Endothelial cell of umbilical vein (primary cell): ENCODE measurements at regions not wholly inside any gene's neighbourhood (a gene's known extent, or its start where the extent isn't known, plus 50 kb on each side); places are given as distances from the start of the nearest gene placed in this dataset.

ENCODE experiments used
- BruUV-seq: library from RNA; stranded (reverse); fragments of 400-500 nt; replicated peaks from 2 replicates; lab custom pipeline; 2021; lab: Mats Ljungman, UMichigan
- CTCF ChIA-PET: fragments of 300-600, 350-600 bp; sonication (Branson Sonifier 250); formaldehyde crosslinking; loops from one replicate; lab custom pipeline; 2021; ENCODE audit warnings: antibody characterized with exemption, inconsistent platforms; lab: Charles Lee
- POLR2A ChIA-PET: fragments of 300-600, 350-600 bp; sonication (Branson Sonifier 250); formaldehyde crosslinking; loops from one replicate; lab custom pipeline; 2021; ENCODE audit warnings: antibody characterized with exemption, inconsistent platforms; lab: Charles Lee
- DNase-seq: peaks from one replicate; pipeline ENCODE4 v3.0.0-alpha.2; 2011; ENCODE audit warnings: low read depth, low spot score
- FAIRE-seq: peaks from 2 replicates; lab custom pipeline; 2011; peaks lifted over from hg19 to GRCh38; lab: Jason Lieb, UNC
- H2AFZ ChIP-seq: 2 replicates; pipeline ENCODE4 v1.6.0; 2012; ENCODE audit warnings: low read depth, low read length, control low read depth, inconsistent platforms
- H3K27ac ChIP-seq: 2 replicates; pipeline ENCODE4 v1.5.1; 2011; ENCODE audit warnings: low read depth, mild to moderate bottlenecking, control low read depth, low read length, moderate library complexity; ENCODE audit not compliant: insufficient read depth
- H3K27me3 ChIP-seq, 2 experiments: 2 replicates each; pipeline versions ENCODE4 v1.6.0 to v1.6.1; 2011; ENCODE audit warnings: low read length in 2 of 2, mixed read lengths in 1 of 2; ENCODE audit not compliant: control insufficient read depth in 2 of 2, insufficient read depth in 2 of 2
- H3K36me3 ChIP-seq, 2 experiments: 2 replicates in 1 of 2; 3 replicates in 1 of 2; pipeline ENCODE4 v1.5.1; 2011; ENCODE audit warnings: low read length in 2 of 2, mild to moderate bottlenecking in 1 of 2, moderate library complexity in 1 of 2; ENCODE audit not compliant: control insufficient read depth in 2 of 2, insufficient read depth in 2 of 2; ENCODE audit errors: extremely low read depth in 1 of 2
- H3K4me1 ChIP-seq: 3 replicates; pipeline ENCODE4 v1.5.1; 2011; ENCODE audit warnings: mild to moderate bottlenecking, low read length; ENCODE audit not compliant: control insufficient read depth, insufficient read depth; ENCODE audit errors: extremely low read depth
- H3K4me2 ChIP-seq: 2 replicates; pipeline ENCODE4 v1.6.1; 2011; ENCODE audit warnings: low read length, control low read depth, mixed read lengths; ENCODE audit not compliant: insufficient read depth
- H3K4me3 ChIP-seq, 3 experiments: fragments of 200-600 bp in 1 of 3; sonication (generic), shearing (Covaris generic) in 1 of 3; replicated peaks in 1 of 3; 2 replicates each; pipeline ENCODE4 v1.5.1; 2011 to 2016; ENCODE audit warnings: control low read depth in 3 of 3, low read length in 3 of 3, mild to moderate bottlenecking in 2 of 3, inconsistent platforms in 1 of 3, low read depth in 1 of 3, moderate library complexity in 1 of 3; ENCODE audit not compliant: insufficient read depth in 1 of 3
- H3K79me2 ChIP-seq: 2 replicates; pipeline ENCODE4 v1.6.0; 2012; ENCODE audit warnings: low read length, inconsistent platforms; ENCODE audit not compliant: control insufficient read depth, insufficient read depth
- H3K9ac ChIP-seq: replicated peaks from 2 replicates; pipeline ENCODE3; 2011; ENCODE audit warnings: low read length, control low read depth; ENCODE audit not compliant: insufficient read depth; ENCODE audit errors: extremely low read depth
- H3K9me1 ChIP-seq: replicated peaks from 3 replicates; pipeline ENCODE4 v1.6.0; 2011; ENCODE audit warnings: mild to moderate bottlenecking, low read length; ENCODE audit not compliant: control insufficient read depth, insufficient read depth; ENCODE audit errors: extremely low read depth
- H3K9me3 ChIP-seq: replicated peaks from 2 replicates; pipeline ENCODE4 v1.5.1; 2012; ENCODE audit warnings: low read length, inconsistent platforms; ENCODE audit not compliant: control insufficient read depth, insufficient read depth
- H4K20me1 ChIP-seq: replicated peaks from 2 replicates; pipeline ENCODE3; 2011; ENCODE audit warnings: mild to moderate bottlenecking, low read length; ENCODE audit not compliant: control insufficient read depth, insufficient read depth; ENCODE audit errors: extremely low read depth
- EZH2 ChIP-seq: IDR thresholded peaks from 2 replicates; pipeline ENCODE4 v1.6.1; 2012; ENCODE audit warnings: borderline replicate concordance, low read depth, mild to moderate bottlenecking, moderate library complexity, low read length, inconsistent platforms; ENCODE audit not compliant: severe bottlenecking
- FOS ChIP-seq: IDR thresholded peaks from 2 replicates; pipeline ENCODE4 v1.6.1; 2011; ENCODE audit warnings: mild to moderate bottlenecking, low read length, moderate library complexity, borderline replicate concordance; ENCODE audit not compliant: insufficient read depth
- GATA2 ChIP-seq: IDR thresholded peaks from 2 replicates; pipeline ENCODE4 v1.7.0; 2011; ENCODE audit warnings: low read depth, mild to moderate bottlenecking, moderate library complexity, mixed read lengths, low read length; ENCODE audit not compliant: insufficient read length, insufficient read depth
- JUN ChIP-seq: IDR thresholded peaks from 2 replicates; pipeline ENCODE4 v1.6.1; 2011; ENCODE audit warnings: borderline replicate concordance, low read depth; ENCODE audit not compliant: insufficient read length, insufficient read depth
- MYC ChIP-seq: IDR thresholded peaks from one replicate; pipeline ENCODE4 v1.6.1; 2011; ENCODE audit warnings: mild to moderate bottlenecking, low read depth, low read length
- POLR2A ChIP-seq: IDR thresholded peaks from 2 replicates; pipeline ENCODE4 v1.6.1; 2012; ENCODE audit warnings: low read depth, mild to moderate bottlenecking, control low read depth, low read length
- POLR2AphosphoS5 ChIP-seq: IDR thresholded peaks from 2 replicates; pipeline ENCODE4 v1.6.1; 2012; ENCODE audit warnings: low read depth, mild to moderate bottlenecking, control low read depth, low read length, moderate library complexity; ENCODE audit not compliant: insufficient read depth
- dilution Hi-C: fragments of 300-500 bp; cut with MboI; formaldehyde crosslinking; loops from one replicate; pipeline ENCODE4 v1.15.0; 2019; ENCODE audit warnings: low sequenced_read_pairs; ENCODE audit not compliant: extremely low pct_ligation_motif_present
- intact Hi-C: fragments of 100-400 bp; cut with micrococcal nuclease; formaldehyde crosslinking; loops from one replicate; pipeline ENCODE4 v1.10.0; 2022
- TF ChIP-seq, protein P1 (sequence below), 2 donors: IDR thresholded peaks; 1 replicate in 1 of 2; 2 replicates in 1 of 2; pipeline ENCODE4 v1.5.1; 2011; ENCODE audit warnings: low read length in 2 of 2, mild to moderate bottlenecking in 2 of 2, moderate library complexity in 2 of 2, control low read depth in 1 of 2, inconsistent platforms in 1 of 2, low read depth in 1 of 2; ENCODE audit not compliant: insufficient read depth in 1 of 2; ENCODE audit errors: extremely low read depth in 1 of 2
- TF ChIP-seq, protein P2 (sequence below): IDR thresholded peaks from 2 replicates; pipeline ENCODE4 v1.6.1; 2011; ENCODE audit not compliant: insufficient read depth, insufficient read length

DNA sequence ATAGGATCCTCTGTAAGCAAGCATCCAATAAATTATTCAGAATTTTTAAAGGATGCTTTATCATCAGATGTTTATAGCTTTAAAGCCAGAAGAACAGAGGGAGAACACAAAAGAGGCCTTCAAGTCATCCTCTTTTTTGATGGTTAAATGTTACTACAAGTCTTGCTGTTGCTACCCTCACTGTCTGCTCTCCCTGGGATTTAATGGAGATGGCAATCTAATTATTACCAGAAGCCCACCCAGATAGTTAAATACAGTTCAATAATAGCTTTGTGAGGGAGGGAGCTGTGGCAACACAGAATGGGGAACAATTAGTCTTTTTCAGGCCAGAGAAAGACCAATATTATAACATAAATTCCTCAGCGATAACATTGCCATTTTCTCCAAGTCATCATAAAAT, 87.0 kb upstream of the ACTBL2 start:
- Histone ChIP-seq H3K9ac (no peak overlapping the region), H3K9me3 (no peaks in the 10 kb centered on the region), H3K79me2 (no peaks in the 10 kb centered on the region), H3K4me3 (no peak overlapping the region), H3K27me3 (no peaks in the 10 kb centered on the region), H3K36me3 (no peaks in the 10 kb centered on the region), H3K4me1 (no peaks in the 10 kb centered on the region), H3K9me1 (no peaks in the 10 kb centered on the region), H3K4me2 (no peak overlapping the region), H3K27ac (no peak overlapping the region), H2AFZ (no peak overlapping the region), H4K20me1 (no peaks in the 10 kb centered on the region)
- no peak for FAIRE-seq
- DNase-seq, result no peak
- TF ChIP-seq, protein P1, sequence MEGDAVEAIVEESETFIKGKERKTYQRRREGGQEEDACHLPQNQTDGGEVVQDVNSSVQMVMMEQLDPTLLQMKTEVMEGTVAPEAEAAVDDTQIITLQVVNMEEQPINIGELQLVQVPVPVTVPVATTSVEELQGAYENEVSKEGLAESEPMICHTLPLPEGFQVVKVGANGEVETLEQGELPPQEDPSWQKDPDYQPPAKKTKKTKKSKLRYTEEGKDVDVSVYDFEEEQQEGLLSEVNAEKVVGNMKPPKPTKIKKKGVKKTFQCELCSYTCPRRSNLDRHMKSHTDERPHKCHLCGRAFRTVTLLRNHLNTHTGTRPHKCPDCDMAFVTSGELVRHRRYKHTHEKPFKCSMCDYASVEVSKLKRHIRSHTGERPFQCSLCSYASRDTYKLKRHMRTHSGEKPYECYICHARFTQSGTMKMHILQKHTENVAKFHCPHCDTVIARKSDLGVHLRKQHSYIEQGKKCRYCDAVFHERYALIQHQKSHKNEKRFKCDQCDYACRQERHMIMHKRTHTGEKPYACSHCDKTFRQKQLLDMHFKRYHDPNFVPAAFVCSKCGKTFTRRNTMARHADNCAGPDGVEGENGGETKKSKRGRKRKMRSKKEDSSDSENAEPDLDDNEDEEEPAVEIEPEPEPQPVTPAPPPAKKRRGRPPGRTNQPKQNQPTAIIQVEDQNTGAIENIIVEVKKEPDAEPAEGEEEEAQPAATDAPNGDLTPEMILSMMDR (IDR thresholded peaks at IDR 0.05; ENCODE audit: extremely low read depth in 1 of 2, insufficient read depth in 1 of 2, low read depth in 1 of 2, low read length in 2 of 2), result no peak
- TF ChIP-seq, protein P2, sequence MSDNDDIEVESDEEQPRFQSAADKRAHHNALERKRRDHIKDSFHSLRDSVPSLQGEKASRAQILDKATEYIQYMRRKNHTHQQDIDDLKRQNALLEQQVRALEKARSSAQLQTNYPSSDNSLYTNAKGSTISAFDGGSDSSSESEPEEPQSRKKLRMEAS, result no peak
- TF ChIP-seq POLR2AphosphoS5 (no peak), EZH2 (no peak), FOS (no peak), MYC (no peak), GATA2 (no peak), POLR2A (no peak), JUN (no peak)
- no TSS peak for BruUV-seq
- POLR2A ChIA-PET, result no interaction called here
- CTCF ChIA-PET, result no interaction called here
- intact Hi-C loops, result no loop called here
- dilution Hi-C loops, result no loop called here
